ENCODE measurements at regions not wholly inside any gene's neighbourhood (a gene's known extent, or its start where the extent isn't known, plus 50 kb on each side); places are given as distances from the start of the nearest gene placed in this dataset.

DNA sequence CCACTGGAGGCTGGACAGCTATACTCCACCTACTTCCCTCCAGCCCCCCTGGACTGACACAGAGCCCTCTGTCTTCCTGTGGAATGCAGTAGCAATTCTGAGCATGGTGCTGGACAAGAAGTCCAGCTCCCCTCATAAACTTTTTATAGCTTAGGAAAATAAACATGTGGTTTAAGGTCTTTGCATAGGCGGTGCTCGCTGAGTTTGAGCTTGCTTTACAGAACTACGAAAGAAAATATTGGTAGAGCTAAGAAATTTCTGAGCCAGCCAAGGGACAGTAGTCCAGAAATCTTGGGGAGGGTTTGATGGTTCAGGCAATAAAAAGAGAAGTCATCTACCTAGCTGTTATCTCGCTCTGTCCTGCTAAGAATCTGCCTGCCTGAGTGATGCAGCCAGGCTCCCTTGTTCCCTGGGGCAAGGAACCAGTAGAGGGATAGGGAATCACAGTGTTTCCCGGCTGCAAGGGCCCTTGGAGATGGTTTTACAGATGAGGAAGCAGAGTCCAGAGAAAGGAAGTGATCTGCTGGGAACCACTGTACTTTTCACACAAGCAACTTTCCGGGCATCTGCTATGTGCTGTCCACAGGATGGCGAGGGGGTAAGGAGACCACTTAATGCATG is 343.4 kb downstream of the CDC5L start:
- H3K27me3 ChIP-seq (ENCODE audit: insufficient read depth, low read length, poor library complexity, severe bottlenecking) = no peaks in the 10 kb centered on the region
- H3K9me3 ChIP-seq (ENCODE audit: insufficient read depth, low read depth, low read length) = no peaks in the 10 kb centered on the region
- no peaks in the 10 kb centered on the region for H3F3A ChIP-seq (ENCODE audit: low read depth)
- H3K4me3 ChIP-seq (ENCODE audit: low read length, poor library complexity, severe bottlenecking) = no peak overlapping the region
- peak overlapping the region; percentile 19 for H3K9ac ChIP-seq (ENCODE audit: low read depth, low read length, poor library complexity, severe bottlenecking)
- no peaks in the 10 kb centered on the region for H3K9me2 ChIP-seq (replicated peaks; ENCODE audit: low read depth, low read length)
- peaks cover 21% of the 10 kb centered on the region for H3K4me1 ChIP-seq (ENCODE audit: insufficient read depth, low read length, poor library complexity, severe bottlenecking)
- no peaks in the 10 kb centered on the region for H3K79me2 ChIP-seq (ENCODE audit: insufficient read depth, low read length)
- peak overlapping the region; percentile 36 for H3K4me2 ChIP-seq (ENCODE audit: low read depth, low read length, poor library complexity, severe bottlenecking)
- TF ChIP-seq EZH2phosphoT487 (IDR thresholded peaks at IDR 0.05; ENCODE audit: borderline replicate concordance) = no peak
- TF ChIP-seq CTCF (conservative IDR thresholded peaks at IDR 0.05; ENCODE audit: low read length) = no peak
- no peaks in the 10 kb centered on the region for H4K20me1 ChIP-seq (ENCODE audit: insufficient read depth, low read length, poor library complexity, severe bottlenecking)
- H3K36me3 ChIP-seq (ENCODE audit: insufficient read depth, low read length) = no peaks in the 10 kb centered on the region
- H2AFZ ChIP-seq (ENCODE audit: low read length) = peak overlapping the region; percentile 80

- no peaks in the 10 kb centered on the region for H4K20me1 ChIP-seq (ENCODE audit: insufficient read depth, low read length, poor library complexity, severe bottlenecking)
- H3K4me1 ChIP-seq (ENCODE audit: insufficient read depth, low read length, poor library complexity, severe bottlenecking) = peaks cover 21% of the 10 kb centered on the region
- no peaks in the 10 kb centered on the region for H3K9me3 ChIP-seq (ENCODE audit: insufficient read depth, low read depth, low read length)
- peak overlapping the region; percentile 19 for H3K9ac ChIP-seq (ENCODE audit: low read depth, low read length, poor library complexity, severe bottlenecking)
- H3K4me3 ChIP-seq (ENCODE audit: low read length, poor library complexity, severe bottlenecking) = no peak overlapping the region
- no peak for TF ChIP-seq EZH2phosphoT487 (IDR thresholded peaks at IDR 0.05; ENCODE audit: borderline replicate concordance)
- no peak for TF ChIP-seq CTCF (conservative IDR thresholded peaks at IDR 0.05; ENCODE audit: low read length)
- peak overlapping the region; percentile 36 for H3K4me2 ChIP-seq (ENCODE audit: low read depth, low read length, poor library complexity, severe bottlenecking)
- no peaks in the 10 kb centered on the region for H3K9me2 ChIP-seq (replicated peaks; ENCODE audit: low read depth, low read length)
- H2AFZ ChIP-seq (ENCODE audit: low read length) = peak overlapping the region; percentile 80
- H3K36me3 ChIP-seq (ENCODE audit: insufficient read depth, low read length) = no peaks in the 10 kb centered on the region
- H3F3A ChIP-seq (ENCODE audit: low read depth) = no peaks in the 10 kb centered on the region
- H3K27me3 ChIP-seq (ENCODE audit: insufficient read depth, low read length, poor library complexity, severe bottlenecking) = no peaks in the 10 kb centered on the region
- H3K79me2 ChIP-seq (ENCODE audit: insufficient read depth, low read length) = no peaks in the 10 kb centered on the region
These were observed 344.1 kb downstream of the CDC5L start for GRCh38 chr6:44731485-44732095.

DNA sequence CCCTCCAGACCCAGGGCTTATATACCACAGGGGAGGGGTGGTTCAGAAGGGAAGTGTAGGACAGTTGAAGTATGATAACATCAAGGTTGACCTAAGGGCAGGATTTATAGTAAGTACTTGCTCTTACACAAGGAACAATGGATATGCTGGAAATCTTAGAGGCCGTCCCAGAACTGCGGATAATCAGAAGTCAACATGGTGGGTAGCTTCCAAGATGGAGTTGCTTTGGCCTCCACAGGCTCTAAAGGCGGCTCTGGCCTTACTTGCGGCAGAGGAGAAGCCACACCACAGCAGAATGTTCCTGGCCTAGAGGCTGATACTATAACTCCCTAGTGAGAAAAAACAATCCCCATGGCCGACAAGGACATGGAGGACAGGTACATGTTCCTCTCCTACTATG is 344.7 kb downstream of the CDC5L start:
- no peaks in the 10 kb centered on the region for H3K36me3 ChIP-seq (ENCODE audit: insufficient read depth, low read length)
- H3K9me2 ChIP-seq (replicated peaks; ENCODE audit: low read depth, low read length) = no peaks in the 10 kb centered on the region
- no peaks in the 10 kb centered on the region for H4K20me1 ChIP-seq (ENCODE audit: insufficient read depth, low read length, poor library complexity, severe bottlenecking)
- no peak overlapping the region for H3K9ac ChIP-seq (ENCODE audit: low read depth, low read length, poor library complexity, severe bottlenecking)
- H2AFZ ChIP-seq (ENCODE audit: low read length) = no peak overlapping the region
- H3K79me2 ChIP-seq (ENCODE audit: insufficient read depth, low read length) = no peaks in the 10 kb centered on the region
- H3K4me1 ChIP-seq (ENCODE audit: insufficient read depth, low read length, poor library complexity, severe bottlenecking) = peaks cover 21% of the 10 kb centered on the region
- H3K27me3 ChIP-seq (ENCODE audit: insufficient read depth, low read length, poor library complexity, severe bottlenecking) = no peaks in the 10 kb centered on the region
- no peak for TF ChIP-seq EZH2phosphoT487 (IDR thresholded peaks at IDR 0.05; ENCODE audit: borderline replicate concordance)
- TF ChIP-seq CTCF (conservative IDR thresholded peaks at IDR 0.05; ENCODE audit: low read length) = no peak
- no peaks in the 10 kb centered on the region for H3K9me3 ChIP-seq (ENCODE audit: insufficient read depth, low read depth, low read length)
- peak overlapping the region; percentile 36 for H3K4me2 ChIP-seq (ENCODE audit: low read depth, low read length, poor library complexity, severe bottlenecking)
- H3K4me3 ChIP-seq (ENCODE audit: low read length, poor library complexity, severe bottlenecking) = no peak overlapping the region
- H3F3A ChIP-seq (ENCODE audit: low read depth) = no peaks in the 10 kb centered on the region

All from Loucy (cell line).